SU-DHL-6 (cell line): ENCODE measurements at regions not wholly inside any gene's neighbourhood (a gene's known extent, or its start where the extent isn't known, plus 50 kb on each side); places are given as distances from the start of the nearest gene placed in this dataset.

Source experiments
- EZH2phosphoT487 ChIP-seq: fragments of 200-600 bp; sonication (generic), shearing (Covaris generic); conservative IDR thresholded peaks from 2 replicates; pipeline ENCODE4 v1.6.1; 2018; ENCODE audit warnings: mild to moderate bottlenecking, antibody characterized with exemption, low read length, moderate library complexity, mixed read lengths
- TF ChIP-seq, protein P1 (sequence below): fragments of 200-600 bp; sonication (generic); IDR thresholded peaks from one replicate; pipeline ENCODE4 v1.5.1; 2017; ENCODE audit warnings: antibody characterized with exemption, mild to moderate bottlenecking, low read length, moderate library complexity; ENCODE audit not compliant: insufficient read depth, poor library complexity, severe bottlenecking

- TF ChIP-seq, protein P1, sequence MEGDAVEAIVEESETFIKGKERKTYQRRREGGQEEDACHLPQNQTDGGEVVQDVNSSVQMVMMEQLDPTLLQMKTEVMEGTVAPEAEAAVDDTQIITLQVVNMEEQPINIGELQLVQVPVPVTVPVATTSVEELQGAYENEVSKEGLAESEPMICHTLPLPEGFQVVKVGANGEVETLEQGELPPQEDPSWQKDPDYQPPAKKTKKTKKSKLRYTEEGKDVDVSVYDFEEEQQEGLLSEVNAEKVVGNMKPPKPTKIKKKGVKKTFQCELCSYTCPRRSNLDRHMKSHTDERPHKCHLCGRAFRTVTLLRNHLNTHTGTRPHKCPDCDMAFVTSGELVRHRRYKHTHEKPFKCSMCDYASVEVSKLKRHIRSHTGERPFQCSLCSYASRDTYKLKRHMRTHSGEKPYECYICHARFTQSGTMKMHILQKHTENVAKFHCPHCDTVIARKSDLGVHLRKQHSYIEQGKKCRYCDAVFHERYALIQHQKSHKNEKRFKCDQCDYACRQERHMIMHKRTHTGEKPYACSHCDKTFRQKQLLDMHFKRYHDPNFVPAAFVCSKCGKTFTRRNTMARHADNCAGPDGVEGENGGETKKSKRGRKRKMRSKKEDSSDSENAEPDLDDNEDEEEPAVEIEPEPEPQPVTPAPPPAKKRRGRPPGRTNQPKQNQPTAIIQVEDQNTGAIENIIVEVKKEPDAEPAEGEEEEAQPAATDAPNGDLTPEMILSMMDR: no peak
- no peak for TF ChIP-seq EZH2phosphoT487
Measured at GRCh38 chr9:75532233-75533050, 358.0 kb upstream of the PCSK5 start.
